Anterior cingulate cortex (tissue), 58 donors: ENCODE measurements at regions not wholly inside any gene's neighbourhood (a gene's known extent, or its start where the extent isn't known, plus 50 kb on each side); places are given as distances from the start of the nearest gene placed in this dataset.
"Not testable (repeated sequence)": the region's sequence is repeated elsewhere in the genome, so short reads cannot be mapped to it uniquely, and the experiment has no call there.

Experiments
- DNase-seq, 58 donors: peaks; one replicate each; lab custom pipeline; 2025; lab: John Stamatoyannopoulos, UW

- peak in 1 of 58 donors; percentile 2 for DNase-seq
These were observed 101.9 kb downstream of the QRSL1 start for GRCh38 chr6:106731144-106731842.

GRCh38 chr6:106730718-106731117 is 101.3 kb downstream of the QRSL1 start:
- no peak for DNase-seq

GRCh38 chr6:106730264-106730663 is 100.9 kb downstream of the QRSL1 start:
- no peak for DNase-seq

- no peak for DNase-seq
These were observed 100.5 kb downstream of the QRSL1 start for GRCh38 chr6:106729841-106730240.

- DNase-seq: no peak
These were observed 99.0 kb downstream of the QRSL1 start for GRCh38 chr6:106728296-106728870.

GRCh38 chr6:106727480-106728149 is 98.2 kb downstream of the QRSL1 start:
- DNase-seq: no peak

- no peak for DNase-seq
These were observed 95.5 kb downstream of the QRSL1 start for GRCh38 chr6:106724848-106725247.

GRCh38 chr6:106724337-106724736 is 95.0 kb downstream of the QRSL1 start:
- DNase-seq: no peak

GRCh38 chr6:106723419-106723818 is 94.0 kb downstream of the QRSL1 start:
- DNase-seq: not testable (repeated sequence)

GRCh38 chr6:106721189-106721588 is 91.8 kb downstream of the QRSL1 start:
- not testable (repeated sequence) for DNase-seq
